ENCODE measurements at regions not wholly inside any gene's neighbourhood (a gene's known extent, or its start where the extent isn't known, plus 50 kb on each side); places are given as distances from the start of the nearest gene placed in this dataset.
A peak's percentile ranks its signal among the peaks of the same experiment; 100 is the strongest.
"Not testable (repeated sequence)": the region's sequence is repeated elsewhere in the genome, so short reads cannot be mapped to it uniquely, and the experiment has no call there.

GRCh38 chr4:17436047-17436749 lies 75.7 kb downstream of the QDPR start:
- H3K27ac ChIP-seq; intact Hi-C loops (cut with DNase I; ENCODE audit: low total_unique reads); DNase-seq; H3K36me3 ChIP-seq; H3K4me3 ChIP-seq; H3K4me1 ChIP-seq; H3K27me3 ChIP-seq: not testable (repeated sequence)
- peaks cover 0 to 11% (median 1%) of the 10 kb centered on the region in 4 donors for H3K9me3 ChIP-seq
- 81 to 93% (median 90%) methylated on average over 15 to 21 of the region's 21 CpGs for WGBS, 5 donors

- no peak overlapping the region for H3K4me3 ChIP-seq
- H3K27me3 ChIP-seq: no peaks in the 10 kb centered on the region
- intact Hi-C loops (cut with DNase I; ENCODE audit: low total_unique reads): no loop called here
- no peak for TF ChIP-seq POLR2AphosphoS5 (IDR thresholded peaks at IDR 0.05)
- TF ChIP-seq POLR2A (IDR thresholded peaks at IDR 0.05): no peak
- TF ChIP-seq EP300 (IDR thresholded peaks at IDR 0.05): no peak
- TF ChIP-seq CTCF (IDR thresholded peaks at IDR 0.05): no peak
- 93 to 97% (median 95%) methylated on average over 5 of the region's 5 CpGs for WGBS, 5 donors
- H3K36me3 ChIP-seq: no peaks in the 10 kb centered on the region
- DNase-seq: no peak
- no peaks in the 10 kb centered on the region for H3K4me1 ChIP-seq
- peaks cover 0 to 11% (median 1%) of the 10 kb centered on the region in 4 donors for H3K9me3 ChIP-seq
- no peak overlapping the region for H3K27ac ChIP-seq
These were observed 78.1 kb downstream of the QDPR start for GRCh38 chr4:17433827-17434226.

DNA sequence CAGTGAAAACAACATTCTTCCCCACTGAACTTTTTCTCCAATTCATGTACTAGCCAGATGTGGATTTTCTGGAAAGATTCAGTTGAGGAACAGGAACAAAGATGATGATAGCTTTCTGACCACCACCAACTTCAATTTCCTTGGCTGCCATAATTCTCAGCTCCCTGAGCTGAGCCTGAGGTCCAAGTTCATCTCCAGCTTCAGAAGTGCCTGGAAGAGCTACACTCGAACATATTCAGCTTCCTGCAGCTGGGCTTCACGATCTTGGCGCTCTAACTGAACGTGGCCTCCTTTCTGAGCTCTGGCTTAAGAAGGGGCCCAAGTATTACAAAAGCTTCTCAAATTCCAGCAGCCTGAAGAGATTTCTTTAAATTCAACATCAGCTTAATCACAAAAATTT lies 83.9 kb downstream of the QDPR start:
- no peaks in the 10 kb centered on the region for H3K9me3 ChIP-seq
- DNase-seq: peak in 1 of 2 donors; percentile 16
- TF ChIP-seq POLR2AphosphoS5 (IDR thresholded peaks at IDR 0.05) (no peak), POLR2A (IDR thresholded peaks at IDR 0.05) (no peak), EP300 (IDR thresholded peaks at IDR 0.05) (no peak), CTCF (IDR thresholded peaks at IDR 0.05) (no peak)
- no peaks in the 10 kb centered on the region for H3K36me3 ChIP-seq
- H3K4me3 ChIP-seq: no peak overlapping the region
- intact Hi-C loops (cut with DNase I; ENCODE audit: low total_unique reads): no loop called here
- 63 to 82% (median 75%) methylated on average over 4 of the region's 4 CpGs for WGBS, 5 donors
- H3K4me1 ChIP-seq: no peaks in the 10 kb centered on the region
- no peaks in the 10 kb centered on the region for H3K27me3 ChIP-seq
- H3K27ac ChIP-seq: no peak overlapping the region

DNA sequence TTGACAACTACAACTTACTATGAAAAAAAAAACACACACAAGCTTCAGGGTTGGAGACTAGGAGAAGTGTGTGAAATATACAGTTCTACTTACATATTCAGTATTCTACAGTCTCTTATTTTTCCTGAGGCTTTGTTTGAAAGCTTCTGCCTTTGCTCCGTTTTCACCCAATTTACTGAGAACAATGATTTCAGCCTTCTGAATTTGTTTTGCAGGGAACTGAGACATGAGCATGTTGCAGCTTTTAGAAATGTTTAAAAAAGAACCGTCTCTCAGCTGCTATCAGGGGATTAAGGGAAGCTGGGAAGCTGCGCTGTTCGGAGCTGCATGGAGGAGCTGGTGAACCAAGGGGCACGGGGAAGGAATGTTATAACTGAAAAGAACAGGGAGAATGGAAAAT lies 85.7 kb downstream of the QDPR start:
- WGBS, 5 donors: 44 to 64% (median 57%) methylated on average over 5 of the region's 5 CpGs
- DNase-seq: no peak
- Histone ChIP-seq H3K4me3 (no peak overlapping the region), H3K27me3 (no peaks in the 10 kb centered on the region), H3K36me3 (no peaks in the 10 kb centered on the region), H3K27ac (no peak overlapping the region), H3K4me1 (no peaks in the 10 kb centered on the region), H3K9me3 (no peaks in the 10 kb centered on the region)
- intact Hi-C loops (cut with DNase I; ENCODE audit: low total_unique reads): no loop called here
- no peak for TF ChIP-seq POLR2A (IDR thresholded peaks at IDR 0.05)
- no peak for TF ChIP-seq CTCF (IDR thresholded peaks at IDR 0.05)
- TF ChIP-seq POLR2AphosphoS5 (IDR thresholded peaks at IDR 0.05): no peak
- no peak for TF ChIP-seq EP300 (IDR thresholded peaks at IDR 0.05)

DNA sequence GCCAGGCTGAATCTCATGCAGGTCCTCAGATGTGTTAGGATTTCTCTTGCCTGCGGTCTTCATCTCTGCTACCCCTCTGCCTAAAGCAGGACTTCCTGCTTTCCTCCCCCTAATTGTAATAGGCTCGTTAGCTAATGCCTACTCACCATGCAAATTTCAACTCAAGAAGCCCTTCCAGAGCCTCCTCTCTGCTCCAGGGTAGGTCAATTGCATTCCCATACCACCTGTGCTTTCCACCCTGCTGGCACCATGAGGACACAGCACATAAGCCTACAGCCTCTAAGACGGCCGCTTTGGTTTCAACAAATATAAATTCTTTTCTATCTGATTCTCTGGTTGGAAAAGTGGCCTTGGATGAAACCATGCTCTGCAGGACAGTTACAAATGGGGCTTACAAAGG lies 93.9 kb downstream of the QDPR start:
- no peak for TF ChIP-seq CTCF (IDR thresholded peaks at IDR 0.05)
- no peak for TF ChIP-seq POLR2A (IDR thresholded peaks at IDR 0.05)
- TF ChIP-seq POLR2AphosphoS5 (IDR thresholded peaks at IDR 0.05): no peak
- TF ChIP-seq EP300 (IDR thresholded peaks at IDR 0.05): no peak
- whole genome bisulfite sequencing, 5 donors: 71 to 85% (median 79%) methylated on average over 4 of the region's 4 CpGs

More for the DNA sequence above, 93.9 kb downstream of the QDPR start:
- no peak overlapping the region for H3K4me3 ChIP-seq
- H3K27ac ChIP-seq: no peak overlapping the region
- H3K36me3 ChIP-seq: no peaks in the 10 kb centered on the region
- intact Hi-C loops (cut with DNase I; ENCODE audit: low total_unique reads): no loop called here
- no peak for DNase-seq
- H3K9me3 ChIP-seq: peaks cover 0 to 18% (median 8%) of the 10 kb centered on the region in 4 donors
- H3K27me3 ChIP-seq: no peaks in the 10 kb centered on the region
- no peaks in the 10 kb centered on the region for H3K4me1 ChIP-seq

All from stomach (tissue), 8 donors.